Effector CD4-positive, alpha-beta T cell (primary cell): ENCODE measurements at regions not wholly inside any gene's neighbourhood (a gene's known extent, or its start where the extent isn't known, plus 50 kb on each side); places are given as distances from the start of the nearest gene placed in this dataset.

Source experiments
- DNase-seq: peaks from one replicate; pipeline ENCODE4 v3.0.0-alpha.2; 2020

DNA sequence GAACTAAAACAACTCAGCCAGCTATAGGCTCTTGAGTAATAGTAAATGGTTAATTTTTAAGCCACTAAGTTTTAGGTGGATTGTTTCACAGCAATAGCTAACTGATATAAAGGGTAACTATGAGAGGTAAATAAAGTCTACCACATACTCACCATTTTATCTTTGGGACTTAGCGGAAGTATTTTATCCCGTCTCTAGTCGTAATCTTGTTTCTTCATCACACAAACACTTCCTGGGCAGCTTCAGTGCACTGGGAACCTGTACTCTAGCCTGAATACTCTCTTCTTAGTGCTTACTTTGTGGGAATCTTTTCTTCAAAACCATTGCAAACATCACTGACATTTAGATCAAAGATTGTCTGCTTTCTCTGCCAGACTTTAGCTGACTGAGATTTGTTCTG lies 360.5 kb downstream of the EPHA4 start:
- no peak for DNase-seq

DNA sequence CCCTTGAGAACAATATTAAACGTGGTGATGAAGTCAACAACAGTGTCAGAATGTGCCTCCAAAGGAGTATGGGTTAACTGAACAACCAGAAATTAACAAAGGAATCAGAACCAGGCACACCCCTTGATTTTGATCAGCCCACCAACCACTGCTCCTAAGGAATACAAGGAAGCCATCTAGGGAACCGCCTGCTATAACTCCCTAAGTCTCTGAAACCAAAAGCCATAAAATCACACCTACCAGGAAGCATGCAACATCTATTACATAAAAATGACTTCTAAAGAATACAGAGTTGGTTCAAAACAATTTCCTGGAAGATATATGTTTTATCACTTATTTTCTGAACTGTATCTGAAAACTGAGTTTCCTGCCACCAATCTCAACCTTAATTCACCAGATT lies 360.0 kb downstream of the EPHA4 start:
- no peak for DNase-seq

DNA sequence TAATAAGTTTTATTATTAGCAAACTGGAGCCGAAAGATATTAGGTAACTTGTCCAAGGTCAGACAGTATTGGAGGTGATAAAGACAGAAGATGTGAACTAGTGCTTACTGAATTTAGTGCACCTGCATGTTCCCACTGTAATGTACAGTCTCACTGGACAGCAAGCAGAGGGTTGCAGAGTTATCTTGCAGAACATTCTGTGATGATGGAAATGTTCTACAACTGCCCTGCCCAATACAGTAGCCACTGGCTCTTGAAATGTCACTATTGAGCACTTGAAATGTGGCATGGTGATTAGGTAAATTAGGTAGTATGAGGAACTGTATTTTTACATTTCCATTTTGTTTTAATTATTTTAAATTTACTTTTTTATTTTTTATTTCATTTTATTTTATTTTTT lies 356.6 kb downstream of the EPHA4 start:
- no peak for DNase-seq

DNA sequence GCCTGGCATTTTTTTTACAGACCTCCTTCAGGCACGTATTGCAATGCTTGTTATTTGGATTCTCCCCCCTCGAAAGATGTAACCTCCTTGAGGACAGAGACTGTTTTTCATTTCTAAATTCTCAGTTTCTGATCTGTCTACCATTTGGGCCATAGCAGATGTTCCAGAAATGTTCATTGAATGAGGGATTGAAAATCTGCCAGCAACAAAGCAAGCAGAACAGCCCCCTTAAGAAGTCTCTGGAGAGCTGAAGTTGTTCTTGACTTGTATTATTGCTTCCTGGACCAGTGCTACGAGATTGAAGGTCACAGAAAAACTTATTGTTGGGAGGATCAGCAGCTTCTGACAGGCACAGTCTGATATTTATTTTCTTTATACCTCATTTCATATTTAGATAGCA lies 355.5 kb downstream of the EPHA4 start:
- DNase-seq: no peak

DNA sequence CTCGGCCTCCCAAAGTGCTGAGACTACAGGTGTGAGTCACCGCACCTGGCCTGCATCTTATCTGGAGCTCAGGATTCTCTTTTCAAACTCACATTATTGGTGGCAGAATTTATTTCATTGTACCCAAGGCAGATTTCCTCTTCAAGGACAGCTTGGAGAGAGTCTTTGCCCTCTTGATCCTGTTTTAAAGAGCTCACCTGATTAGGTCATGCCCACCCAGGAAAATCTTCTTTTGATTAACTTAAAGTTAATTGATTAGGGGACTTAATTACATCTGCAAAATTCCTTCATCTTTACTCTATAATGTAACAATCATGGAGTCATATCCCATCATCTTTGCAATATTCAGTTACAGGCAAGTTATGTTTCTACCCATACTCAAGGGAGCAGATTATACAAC lies 346.4 kb downstream of the EPHA4 start:
- no peak for DNase-seq

DNA sequence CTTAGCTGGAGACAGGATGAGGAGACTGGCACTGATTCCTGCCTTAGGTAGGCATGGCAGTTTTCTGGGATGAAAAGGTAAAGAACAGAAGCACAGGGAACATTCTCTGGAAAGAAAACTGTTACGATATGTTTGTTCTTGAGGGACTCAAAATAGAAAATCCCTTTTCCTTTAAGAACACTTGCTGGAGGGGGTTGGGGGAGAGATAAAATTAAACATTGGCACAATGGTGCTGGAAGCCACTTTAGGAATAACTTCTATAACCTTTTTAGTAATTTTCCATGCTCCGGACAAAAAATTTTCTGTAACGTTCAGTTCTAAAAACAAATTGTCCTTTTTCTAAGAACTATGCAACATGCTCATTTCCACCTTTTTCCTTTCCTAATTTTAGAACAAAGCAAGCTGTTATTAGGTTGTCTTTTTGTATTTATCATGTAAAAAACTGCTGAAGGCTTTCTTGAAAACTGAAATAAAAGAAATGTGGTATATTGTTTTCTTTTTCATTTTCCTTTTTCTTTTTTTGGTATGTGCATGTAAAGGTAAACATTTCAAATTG lies 343.8 kb downstream of the EPHA4 start:
- DNase-seq: no peak

DNA sequence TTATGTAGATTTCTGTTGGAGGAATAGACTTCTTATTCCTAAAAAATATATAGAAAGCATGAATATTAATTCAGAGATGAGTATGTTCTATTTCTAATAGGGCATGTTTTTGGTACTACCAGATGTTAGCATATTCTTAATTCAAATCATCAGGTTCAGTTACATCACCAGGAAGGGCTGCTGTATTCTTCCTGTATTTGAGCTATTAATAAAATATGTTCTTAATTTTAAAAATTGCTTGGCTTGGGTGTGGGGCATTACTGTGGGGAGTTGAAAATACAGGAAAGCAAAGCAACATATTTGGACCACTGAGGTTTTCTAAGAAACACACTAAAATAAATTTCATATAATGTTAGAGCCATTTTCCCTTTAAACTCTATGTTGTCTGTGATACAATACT lies 343.0 kb downstream of the EPHA4 start:
- no peak for DNase-seq

DNA sequence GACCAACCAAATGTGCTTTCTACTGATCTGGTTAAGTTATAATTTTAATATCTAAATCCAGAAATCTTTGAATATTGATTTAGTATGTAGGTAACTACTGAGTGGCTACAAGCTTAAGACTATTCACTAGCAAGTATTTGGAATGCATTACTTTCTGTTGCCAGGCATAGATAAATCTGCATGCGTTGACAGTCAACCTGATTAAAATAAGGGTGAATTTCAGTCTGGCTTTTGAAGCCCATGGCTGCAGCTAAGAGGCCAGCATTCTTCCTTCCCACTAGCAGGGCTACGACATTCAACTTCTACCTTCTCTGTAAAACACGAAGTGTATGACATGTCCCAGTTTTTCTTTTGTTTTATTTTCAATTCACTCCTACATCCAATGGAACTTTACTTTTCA lies 340.6 kb downstream of the EPHA4 start:
- no peak for DNase-seq

DNA sequence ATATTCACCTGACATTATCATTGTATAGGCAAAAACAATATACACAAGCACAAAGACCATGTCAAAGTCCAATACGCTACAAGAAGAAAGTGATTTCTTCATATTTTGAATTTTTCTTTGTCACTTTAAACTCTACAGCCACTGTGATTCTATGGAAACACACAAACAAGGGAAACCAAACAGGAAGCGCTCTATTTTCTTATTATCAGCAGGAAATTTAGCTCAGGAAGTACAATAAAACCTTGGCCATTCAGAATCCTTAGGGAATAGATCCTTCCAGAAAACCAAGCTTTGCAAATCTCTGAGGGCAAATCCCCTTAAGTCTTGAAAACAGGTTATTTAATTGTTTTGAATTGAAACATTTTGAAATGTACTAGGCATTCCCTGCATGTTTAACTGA lies 336.2 kb downstream of the EPHA4 start:
- DNase-seq: no peak

DNA sequence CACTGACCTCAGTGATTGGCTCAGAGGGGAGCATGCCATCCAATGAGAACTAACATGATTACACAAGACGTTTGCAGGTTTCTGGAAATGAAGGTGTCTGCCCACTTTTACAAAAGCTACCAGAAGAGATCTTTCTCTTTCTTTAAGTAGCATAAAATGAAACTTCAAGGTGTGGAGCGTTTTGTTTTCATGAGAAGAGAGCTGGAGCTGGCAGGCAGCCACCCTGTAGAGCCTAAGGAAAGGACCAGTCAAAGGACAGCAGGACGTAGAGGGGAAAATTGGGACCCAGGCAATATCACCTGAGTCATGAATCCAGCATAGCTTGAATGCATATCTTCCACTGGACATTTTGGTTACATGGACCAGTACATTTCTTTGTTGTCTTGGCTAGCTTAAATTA lies 331.0 kb downstream of the EPHA4 start:
- DNase-seq: no peak

DNA sequence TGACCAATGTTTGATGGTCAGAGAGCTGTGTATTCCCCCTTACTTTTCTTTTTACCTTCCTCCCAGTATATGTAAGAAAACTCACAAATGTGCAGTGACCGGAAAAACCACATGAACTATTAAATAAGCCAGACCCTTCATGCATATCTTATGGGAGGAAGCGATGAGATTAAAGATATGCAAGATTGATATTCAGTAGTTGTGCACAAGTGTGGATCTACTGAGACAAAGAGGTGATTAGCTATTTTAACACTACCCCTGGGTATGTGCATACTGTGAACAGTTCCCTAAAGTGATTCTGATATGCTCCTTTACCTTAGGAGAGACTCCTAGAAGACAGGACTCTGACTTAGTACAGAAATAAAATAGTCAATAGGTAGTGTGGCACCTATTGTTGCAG lies 328.3 kb downstream of the EPHA4 start:
- no peak for DNase-seq

DNA sequence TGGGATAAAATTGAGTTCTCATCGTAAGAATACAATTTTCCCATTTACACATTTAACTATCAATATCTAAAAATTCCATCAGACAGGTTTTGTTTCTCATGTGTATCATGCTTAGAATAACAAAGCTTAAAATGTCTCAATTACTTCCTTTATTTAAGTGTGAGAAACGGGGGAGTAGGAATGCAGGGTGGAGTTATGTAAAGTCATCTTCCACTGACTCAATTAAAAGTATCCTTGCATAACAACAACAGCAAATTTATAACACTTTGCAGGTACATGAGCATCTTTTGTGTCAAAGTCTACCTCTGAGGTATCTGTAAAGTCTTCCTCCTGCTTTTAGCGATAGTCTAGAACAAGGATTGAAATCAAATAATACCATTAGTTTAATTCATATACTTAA lies 327.1 kb downstream of the EPHA4 start:
- no peak for DNase-seq

DNA sequence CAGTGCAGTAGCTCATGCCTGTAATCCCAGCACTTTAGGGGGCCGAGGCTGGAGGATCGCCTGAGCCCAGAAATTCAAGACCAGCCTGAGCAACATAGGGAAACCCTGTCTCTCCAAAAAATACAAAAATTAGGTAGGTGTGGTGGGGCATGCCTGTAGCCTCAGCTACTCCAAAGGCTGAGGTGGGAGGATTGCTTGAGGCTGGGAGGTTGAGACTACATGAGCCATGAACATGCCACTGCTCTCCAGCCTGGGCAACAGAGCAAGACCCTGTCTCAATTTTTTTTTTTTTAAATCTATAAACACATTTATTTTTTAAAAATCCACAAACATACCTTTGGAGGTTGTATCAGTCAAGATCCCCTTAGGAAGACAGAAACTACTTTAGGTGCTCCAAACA lies 326.3 kb downstream of the EPHA4 start:
- no peak for DNase-seq

DNA sequence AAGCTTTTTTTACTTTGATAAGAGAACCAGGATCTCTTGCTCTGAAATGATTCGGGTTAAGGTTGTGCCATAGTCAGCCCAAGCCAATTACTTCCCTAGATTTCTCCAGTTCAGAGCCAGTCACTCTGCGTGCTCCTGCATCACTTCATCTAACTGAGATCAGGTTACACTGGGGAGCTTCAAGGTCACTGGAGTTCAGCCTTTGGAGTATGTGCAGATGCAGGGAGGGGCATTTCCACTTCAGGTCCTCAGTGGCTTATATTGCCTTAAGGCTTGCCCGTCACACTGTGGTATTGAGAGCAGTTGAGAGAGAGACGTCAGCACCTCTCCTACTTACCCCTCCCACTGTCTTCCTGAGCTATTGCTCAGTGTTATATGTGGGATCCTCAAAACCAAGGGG lies 317.8 kb downstream of the EPHA4 start:
- no peak for DNase-seq

DNA sequence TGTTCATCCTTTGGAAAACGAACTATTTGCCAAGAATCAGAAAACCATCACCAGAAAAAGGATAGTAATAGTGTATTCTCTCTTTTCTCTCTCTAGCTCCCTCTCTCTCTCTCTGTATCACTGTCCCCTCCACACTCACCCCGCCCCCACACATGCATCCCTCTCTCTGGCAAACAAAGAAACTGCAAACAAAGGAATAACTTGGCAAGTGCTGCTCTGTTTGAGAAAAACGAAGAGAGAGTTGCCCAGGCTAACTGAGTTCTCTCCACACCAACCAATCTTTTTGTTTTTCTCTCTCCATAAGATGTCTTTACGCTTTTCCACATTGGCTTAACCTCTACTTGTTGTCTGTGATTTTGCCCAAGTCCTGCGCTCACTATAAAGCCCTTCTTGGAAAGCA lies 316.2 kb downstream of the EPHA4 start:
- DNase-seq: no peak

DNA sequence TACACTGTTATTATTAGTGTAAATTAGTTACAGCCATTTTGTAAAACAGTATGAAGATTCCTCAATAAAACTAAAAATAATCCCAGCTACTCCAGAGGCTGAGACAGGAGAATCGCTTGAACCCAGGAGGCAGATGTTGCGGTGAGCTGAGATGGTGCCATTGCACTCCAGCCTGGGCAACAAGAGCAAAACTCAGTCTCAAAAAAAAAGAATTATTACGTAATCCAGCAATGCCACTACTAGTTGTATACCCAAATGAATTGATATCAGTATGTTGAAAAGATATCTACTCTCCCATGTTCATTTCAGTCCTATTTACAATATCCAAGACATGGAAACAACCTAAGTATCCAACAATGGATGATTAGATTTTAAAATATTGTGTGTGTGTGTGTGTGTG lies 313.6 kb downstream of the EPHA4 start:
- DNase-seq: no peak

DNA sequence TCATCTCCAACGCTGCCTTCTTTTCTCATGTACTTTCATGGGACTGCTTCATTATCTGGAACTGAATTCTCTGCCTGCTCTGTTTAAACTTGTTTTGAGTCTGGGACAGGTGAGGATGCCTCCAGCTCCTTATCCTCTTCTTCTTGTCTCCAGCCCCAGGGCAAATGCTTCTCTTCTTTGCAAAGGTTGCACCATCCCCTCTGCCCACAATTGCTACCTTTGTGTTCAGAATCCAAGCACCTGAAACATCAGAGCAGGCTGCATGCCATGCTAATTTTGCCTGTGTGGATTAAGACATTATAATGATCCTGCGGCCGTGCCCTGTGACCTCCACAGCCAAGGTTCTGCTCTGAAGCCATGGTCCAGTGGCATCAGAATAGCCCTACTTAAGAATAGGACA lies 309.5 kb downstream of the EPHA4 start:
- DNase-seq: no peak

DNA sequence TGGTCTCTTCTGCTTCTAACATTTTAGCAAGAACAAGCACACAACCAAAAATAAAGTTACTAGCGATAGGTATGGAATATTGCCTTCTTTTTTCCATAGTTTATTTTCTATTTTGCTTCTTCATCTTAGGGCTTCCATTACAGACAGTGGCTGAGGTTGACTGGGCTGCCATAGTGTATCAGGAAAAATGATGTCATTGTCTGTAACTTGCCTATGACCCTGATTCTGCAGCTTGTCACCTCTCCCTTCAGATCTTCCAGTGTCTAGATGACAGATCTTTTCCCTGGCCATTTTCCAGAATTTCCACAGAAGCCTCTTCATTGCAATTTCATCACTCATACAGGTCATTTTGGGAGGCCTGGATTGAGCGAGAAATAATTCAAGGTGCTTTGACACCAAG lies 308.5 kb downstream of the EPHA4 start:
- no peak for DNase-seq

DNA sequence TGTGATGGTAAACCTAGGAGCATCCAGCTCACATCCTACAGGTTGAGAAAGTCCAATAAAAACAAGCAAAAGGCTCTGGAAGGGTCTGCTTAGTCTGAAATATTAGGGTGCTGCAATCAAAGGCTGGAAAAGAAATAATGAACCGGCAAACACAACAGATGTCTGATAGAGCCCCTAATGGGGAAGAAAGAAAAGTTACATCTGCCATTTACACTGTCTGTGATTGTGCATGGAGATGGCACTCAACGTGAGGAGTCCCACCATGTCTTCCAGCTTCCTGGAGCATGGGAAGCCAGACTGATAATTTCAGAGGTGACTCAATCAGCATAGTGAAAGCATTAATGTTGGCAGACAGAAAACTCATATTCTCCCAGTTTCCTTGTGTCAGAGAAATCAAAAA lies 307.8 kb downstream of the EPHA4 start:
- no peak for DNase-seq

DNA sequence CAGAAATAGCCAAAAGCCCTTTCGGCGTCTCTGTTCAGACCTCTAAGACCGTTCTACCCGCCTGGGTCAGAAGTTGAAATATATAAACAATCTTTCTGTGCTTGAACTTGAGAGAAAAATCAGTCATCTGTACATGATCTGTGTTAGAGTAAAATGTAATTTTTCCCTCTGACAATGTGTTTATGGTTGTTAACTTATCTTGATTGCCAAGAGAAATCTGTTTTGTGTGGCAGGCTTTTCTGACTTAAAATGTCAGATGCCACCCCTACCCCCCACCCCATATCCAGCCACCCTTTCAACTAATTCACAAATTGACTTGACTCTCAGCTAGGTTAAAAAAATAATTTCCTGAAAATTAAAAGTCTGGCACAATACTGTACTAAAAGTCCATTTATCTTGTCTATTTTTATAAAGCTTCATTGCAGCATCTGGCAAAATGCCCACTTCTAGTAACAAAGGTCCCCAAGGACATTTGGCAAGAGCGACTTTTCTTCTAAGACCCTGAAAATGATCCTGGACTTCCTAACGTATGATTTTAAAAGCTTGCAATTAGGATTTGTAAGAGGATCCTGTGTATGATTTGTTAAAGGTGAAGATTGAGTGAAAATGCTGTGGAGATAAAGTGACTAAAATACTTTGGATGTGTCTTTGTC lies 304.2 kb downstream of the EPHA4 start:
- DNase-seq: no peak

DNA sequence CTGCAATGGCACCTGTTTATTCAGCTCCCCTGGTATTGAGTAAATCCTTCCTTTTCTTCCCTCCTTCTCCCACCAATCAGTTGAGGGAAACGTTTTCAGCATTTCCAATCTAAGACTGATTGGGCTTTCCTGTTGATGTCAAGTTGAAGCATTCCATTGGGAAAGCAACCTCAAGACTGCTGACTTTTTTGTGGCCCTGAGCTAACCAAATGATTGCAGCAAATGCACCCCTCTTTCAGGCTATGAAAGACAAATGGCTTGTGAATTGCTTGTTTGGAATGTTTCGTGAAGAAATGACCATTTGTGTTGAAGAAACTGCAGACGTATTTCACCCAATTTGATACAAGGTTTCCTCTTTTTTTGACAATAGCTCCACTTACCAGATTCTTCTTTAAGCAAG lies 303.5 kb downstream of the EPHA4 start:
- no peak for DNase-seq

DNA sequence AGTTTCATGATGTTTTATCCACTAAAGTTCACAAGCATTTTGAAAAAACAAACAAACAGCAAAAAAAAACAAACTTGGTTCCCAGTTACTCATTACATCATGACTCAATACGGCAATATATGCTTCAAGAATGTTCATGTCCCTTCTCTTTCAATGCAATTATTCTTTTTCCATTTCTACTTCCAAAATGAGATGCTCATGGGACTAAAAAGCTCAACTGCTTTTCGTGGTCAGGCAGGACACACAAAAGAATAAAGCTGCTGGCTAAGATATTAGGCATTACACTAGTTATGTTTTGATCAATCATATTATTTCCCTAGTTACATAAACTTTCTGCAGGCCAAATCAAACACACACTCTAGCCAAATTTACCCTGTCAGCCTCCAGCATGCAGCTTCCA lies 301.3 kb downstream of the EPHA4 start:
- no peak for DNase-seq

DNA sequence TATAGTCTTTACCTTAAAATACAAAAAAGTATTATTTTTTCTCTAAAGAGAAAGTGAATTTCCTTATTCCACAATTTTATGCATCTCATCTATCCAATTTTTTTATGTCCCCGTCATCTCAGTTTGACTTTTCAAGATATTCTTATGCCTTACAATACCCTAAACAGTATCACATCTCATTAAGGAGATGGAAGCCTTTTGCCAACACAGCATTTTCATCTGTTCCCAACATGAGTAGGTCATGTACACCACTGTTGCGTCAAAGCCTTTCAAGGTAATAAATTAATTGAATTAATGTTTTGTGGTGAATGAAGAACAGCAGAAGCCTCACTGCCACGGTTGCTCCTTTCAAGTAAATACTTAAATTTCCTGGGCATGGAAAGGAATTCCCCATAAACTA lies 299.4 kb downstream of the EPHA4 start:
- DNase-seq: no peak

DNA sequence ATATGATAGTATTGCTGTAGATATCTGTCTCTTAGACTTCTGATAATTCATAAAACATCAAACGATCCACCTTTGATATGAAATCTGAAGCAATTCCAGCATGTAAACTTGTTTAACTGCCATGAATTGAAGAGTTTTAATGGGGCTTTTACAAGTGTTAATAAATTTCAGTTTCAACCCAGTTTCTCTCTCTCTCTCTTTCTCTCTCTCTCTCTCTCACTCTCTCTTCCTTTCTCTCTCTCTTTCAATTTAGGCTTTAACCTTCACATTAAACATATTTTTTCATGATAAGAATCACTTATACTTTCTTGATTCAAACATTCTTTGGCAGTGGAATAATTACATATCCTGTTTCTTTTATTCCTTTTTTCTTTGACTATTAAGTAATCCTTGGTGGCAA lies 296.1 kb downstream of the EPHA4 start:
- no peak for DNase-seq

DNA sequence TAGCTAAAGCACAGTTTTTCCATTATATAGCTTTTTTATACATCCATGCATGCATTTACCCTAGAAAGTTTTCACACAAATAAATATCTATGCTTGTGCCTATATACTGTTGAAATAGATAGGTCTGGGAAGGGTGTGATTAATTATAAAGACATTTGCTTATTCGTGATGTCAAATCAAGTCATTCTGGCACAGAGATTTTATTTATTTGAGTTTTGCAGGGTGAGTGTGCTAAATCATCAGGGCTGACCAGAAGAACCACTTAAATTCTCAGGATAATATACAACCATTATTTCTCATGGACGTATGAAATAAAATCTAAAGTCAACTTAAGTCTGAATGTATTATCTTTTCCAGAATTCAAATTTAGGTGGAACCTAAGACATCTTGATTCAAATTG lies 295.5 kb downstream of the EPHA4 start:
- DNase-seq: no peak

DNA sequence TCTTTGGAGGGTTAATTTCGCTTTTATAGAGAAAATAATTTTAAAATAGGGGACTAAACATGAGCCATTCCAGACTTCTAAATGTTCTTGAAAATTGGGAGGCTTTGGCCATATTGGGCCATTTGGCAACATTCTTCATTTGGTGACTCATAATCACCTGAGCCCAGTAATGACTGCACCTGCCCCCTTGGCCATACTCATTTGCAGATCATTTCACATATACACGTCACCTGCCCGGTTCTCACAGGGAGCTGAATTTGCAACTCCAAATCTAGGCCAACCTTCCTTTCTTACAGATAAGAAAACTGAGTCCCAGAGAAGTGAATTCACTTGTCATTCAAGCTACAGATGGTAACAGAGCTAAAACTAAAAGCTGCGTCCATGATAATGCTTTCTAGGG lies 289.7 kb downstream of the EPHA4 start:
- no peak for DNase-seq
